GM12874 (cell line): ENCODE measurements at regions not wholly inside any gene's neighbourhood (a gene's known extent, or its start where the extent isn't known, plus 50 kb on each side); places are given as distances from the start of the nearest gene placed in this dataset.

Experiments
- TF ChIP-seq, protein P1 (sequence below): IDR thresholded peaks from 2 replicates; pipeline ENCODE4 v1.5.1; 2011; ENCODE audit warnings: low read depth, mild to moderate bottlenecking, control low read depth, low read length, moderate library complexity; ENCODE audit not compliant: insufficient read depth

DNA sequence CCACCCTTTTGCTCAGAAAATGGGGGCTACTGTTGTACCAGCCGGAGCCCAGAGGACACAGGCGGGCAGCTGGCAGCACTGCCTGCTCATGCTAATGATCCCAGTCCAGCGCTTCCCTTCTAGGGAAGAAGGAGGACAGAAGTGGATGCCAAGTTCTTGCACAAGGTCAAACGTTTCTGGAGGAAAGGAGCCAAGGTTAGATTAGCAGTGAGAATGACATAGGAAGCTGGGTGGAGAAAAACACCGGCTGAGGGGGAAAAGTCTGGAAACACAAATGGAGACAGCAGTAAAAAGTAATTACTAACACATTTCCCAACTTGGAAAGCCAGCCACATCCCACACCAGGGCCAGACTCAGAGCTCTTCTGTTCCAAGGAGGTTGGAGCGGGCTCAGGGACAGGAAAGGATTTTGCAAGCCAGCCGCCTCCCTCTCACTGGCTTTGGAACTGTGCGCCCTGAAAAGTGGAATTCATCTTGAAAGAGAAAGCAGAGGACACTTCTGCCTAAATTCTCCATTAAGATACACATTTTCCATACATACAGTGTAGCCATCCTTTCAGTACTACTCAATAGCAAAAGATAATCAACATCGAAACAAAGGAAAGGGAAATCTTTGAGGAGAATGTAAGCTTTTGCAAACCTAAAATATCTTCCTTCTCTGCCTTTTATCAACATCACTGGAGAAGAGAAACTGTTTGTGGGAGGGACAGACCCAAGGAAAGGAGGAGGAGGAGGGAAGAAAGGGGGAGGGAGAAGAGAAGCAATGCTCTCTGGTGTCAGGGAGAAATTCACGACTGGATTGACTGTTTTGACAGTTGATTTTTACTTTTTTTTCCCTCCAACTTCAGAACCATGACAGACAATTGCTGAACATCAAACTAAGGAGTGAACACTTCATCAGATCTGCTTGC is 133.6 kb downstream of the CD47 start:
- TF ChIP-seq, protein P1, sequence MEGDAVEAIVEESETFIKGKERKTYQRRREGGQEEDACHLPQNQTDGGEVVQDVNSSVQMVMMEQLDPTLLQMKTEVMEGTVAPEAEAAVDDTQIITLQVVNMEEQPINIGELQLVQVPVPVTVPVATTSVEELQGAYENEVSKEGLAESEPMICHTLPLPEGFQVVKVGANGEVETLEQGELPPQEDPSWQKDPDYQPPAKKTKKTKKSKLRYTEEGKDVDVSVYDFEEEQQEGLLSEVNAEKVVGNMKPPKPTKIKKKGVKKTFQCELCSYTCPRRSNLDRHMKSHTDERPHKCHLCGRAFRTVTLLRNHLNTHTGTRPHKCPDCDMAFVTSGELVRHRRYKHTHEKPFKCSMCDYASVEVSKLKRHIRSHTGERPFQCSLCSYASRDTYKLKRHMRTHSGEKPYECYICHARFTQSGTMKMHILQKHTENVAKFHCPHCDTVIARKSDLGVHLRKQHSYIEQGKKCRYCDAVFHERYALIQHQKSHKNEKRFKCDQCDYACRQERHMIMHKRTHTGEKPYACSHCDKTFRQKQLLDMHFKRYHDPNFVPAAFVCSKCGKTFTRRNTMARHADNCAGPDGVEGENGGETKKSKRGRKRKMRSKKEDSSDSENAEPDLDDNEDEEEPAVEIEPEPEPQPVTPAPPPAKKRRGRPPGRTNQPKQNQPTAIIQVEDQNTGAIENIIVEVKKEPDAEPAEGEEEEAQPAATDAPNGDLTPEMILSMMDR: no peak

DNA sequence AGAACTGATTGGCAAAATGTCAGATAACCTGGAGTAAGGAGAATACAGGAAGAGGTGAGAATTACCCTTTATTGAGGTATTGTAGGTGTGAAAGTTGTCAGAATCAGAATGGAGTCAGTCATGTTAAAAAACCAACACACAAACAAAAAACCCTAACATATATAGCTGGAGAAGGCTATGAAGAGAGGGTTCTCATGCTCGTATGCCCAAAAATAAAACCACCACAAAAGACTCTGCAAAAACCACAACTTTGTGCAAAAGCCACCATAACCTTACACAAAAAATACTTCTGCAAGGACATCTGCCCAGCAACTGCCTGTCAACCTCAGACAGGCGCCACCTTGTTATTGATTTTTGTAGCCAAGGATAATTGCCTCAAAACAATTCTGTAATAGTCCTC is 136.0 kb downstream of the CD47 start:
- TF ChIP-seq, protein P1: no peak

DNA sequence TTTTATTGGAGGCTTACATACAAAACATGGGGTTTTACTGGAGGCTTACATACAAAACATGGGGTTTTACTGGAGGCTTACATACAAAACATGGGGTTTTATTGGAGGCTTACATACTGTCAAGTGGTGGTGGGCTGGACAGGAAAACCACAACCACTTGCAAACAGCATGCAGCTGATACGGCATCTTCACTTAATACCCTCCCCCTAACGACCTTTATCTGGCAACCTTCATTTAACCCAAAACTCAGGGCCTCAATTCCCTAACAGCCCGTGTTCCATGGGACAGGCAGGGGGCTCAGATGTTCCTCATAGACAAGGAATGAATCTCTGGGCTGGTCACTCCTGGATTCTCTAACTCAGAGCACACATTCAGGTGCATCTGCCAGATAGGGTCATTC is 137.1 kb downstream of the CD47 start:
- TF ChIP-seq, protein P1: no peak

DNA sequence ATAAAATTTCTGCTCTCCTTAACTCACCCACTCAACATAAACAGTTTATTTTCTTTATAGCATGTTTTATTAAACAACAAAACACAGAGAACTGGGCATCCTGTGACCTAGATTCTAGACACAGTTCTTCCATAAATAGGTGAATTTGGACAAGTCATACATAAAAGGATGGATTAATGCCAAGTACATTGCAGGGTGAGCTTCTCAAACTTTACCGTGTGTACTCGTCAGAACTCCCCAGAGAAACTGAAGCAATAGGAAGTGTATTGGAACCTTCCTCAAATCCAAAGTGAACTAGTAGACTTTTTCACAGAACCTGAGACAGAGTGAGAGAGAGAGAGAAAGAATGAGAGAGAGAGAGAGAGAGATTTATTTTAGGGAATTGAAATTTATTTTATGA is 139.7 kb downstream of the CD47 start:
- TF ChIP-seq, protein P1: no peak

DNA sequence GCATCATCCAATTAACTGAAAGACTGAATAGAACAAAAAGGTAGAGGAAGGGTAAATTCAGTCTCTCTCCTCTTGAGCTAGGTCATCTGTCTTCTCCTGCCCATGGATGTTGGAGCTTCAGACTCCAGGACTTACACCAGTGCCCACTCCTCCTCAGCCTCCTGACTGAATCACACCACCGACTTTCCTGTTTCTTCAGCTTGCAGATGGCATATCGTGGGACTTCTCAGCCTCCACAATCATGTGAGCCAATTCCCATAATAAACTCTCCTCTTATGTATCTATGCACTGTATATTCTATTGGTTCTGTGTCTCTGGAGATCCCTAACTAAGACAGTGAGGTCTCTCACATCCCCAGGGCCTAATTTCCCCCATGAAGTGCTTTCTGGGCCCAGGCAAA is 140.4 kb downstream of the CD47 start:
- TF ChIP-seq, protein P1: no peak

DNA sequence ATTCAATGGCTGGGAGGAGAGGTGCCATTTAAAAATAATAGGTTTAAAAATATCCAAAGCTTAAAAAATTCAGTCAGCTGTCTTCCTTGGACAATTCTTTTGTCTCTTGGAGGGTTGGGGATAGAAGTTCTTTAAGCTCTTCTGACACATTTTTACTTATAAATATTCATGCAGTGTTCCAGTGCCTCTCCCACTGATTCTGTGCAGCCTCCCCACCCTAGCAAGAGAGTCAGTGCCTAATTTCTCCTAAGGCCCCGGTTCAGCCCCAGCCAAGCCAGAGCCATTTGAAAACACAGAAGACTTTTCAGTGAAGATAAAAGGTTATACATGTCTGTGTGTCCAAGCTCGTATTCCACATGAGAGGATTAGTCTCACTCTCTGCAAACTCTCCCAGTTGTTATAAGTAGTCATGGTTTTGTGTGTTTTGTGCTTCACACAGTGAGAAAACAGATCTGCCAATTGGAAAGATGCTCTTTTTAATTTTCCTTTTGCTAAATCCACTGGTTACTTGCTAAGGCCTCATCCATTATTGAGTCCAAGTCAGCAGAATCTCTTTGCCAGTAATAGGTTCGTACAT is 141.3 kb downstream of the CD47 start:
- TF ChIP-seq, protein P1: no peak

DNA sequence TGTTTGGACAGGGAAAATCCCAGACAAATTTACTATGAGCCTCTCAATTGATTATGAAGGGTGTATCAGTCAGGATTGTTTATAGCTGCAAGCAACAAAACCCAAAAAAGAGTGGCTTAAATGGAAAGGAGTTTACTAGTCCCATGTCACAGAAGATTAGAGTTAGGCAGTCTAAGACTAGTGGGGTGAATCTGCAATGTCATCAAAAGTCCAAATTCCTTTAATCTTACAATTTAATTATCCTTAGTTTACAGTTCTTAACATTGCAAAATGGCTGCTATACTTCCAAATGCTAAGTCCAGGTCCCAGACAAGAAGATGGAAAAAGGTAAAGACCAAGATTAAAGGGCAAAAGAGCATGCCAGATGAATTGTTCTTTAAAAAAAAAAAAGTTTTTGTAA is 143.6 kb downstream of the CD47 start:
- TF ChIP-seq, protein P1: no peak
